K562 (cell line): ENCODE measurements at regions not wholly inside any gene's neighbourhood (a gene's known extent, or its start where the extent isn't known, plus 50 kb on each side); places are given as distances from the start of the nearest gene placed in this dataset.

Experiments
- ATAC-seq: fragments of 200-7000 bp; cut with Tn5 transposase; 3 replicates; pipeline ENCODE4 v1.9.1; 2020; ENCODE audit warnings: moderate library complexity
- BruUV-seq: library from RNA; stranded (reverse); fragments of 400-500 nt; replicated peaks from 2 replicates; lab custom pipeline; 2021; lab: Mats Ljungman, UMichigan
- CTCF ChIA-PET: fragments of 300-600 bp; formaldehyde crosslinking; extraction: SDS; loops from one replicate; lab custom pipeline; 2021; ENCODE audit warnings: low intra/inter-chr PET ratio; lab: Yijun Ruan, JAX
- POLR2A ChIA-PET: fragments of 300-600, 350-650 bp; sonication (Branson Sonifier 250); formaldehyde crosslinking; extraction: SDS; loops from one replicate; lab custom pipeline; 2021; ENCODE audit warnings: antibody characterized with exemption, inconsistent platforms; lab: Yijun Ruan, JAX
- DNase-seq, 4 experiments: peaks; one replicate each; pipeline versions ENCODE4 v3.0.0 to v3.0.0-alpha.2; 2011 to 2018; ENCODE audit warnings: low spot score in 3 of 4, mixed read lengths in 3 of 4; ENCODE audit errors: extremely low read depth in 1 of 4
- FAIRE-seq: peaks from 2 replicates; lab custom pipeline; 2011; peaks lifted over from hg19 to GRCh38; lab: Jason Lieb, UNC
- H2AFZ ChIP-seq: 2 replicates; pipeline ENCODE4 v1.6.0; 2011; ENCODE audit warnings: low read depth, low read length, control low read depth, inconsistent platforms
- H3K27ac ChIP-seq: fragments of 200-600 bp; 3 replicates; pipeline ENCODE4 v1.8.0; 2011; ENCODE audit warnings: low read depth, mild to moderate bottlenecking, control low read depth, inconsistent platforms, low read length, moderate library complexity, mixed read lengths; ENCODE audit errors: extremely low read depth
- H3K27me3 ChIP-seq, 2 experiments: fragments of 300-600 bp in 1 of 2; 2 replicates in 1 of 2; 3 replicates in 1 of 2; pipeline versions ENCODE4 v1.6.0 to v1.8.0; 2011; ENCODE audit warnings: inconsistent platforms in 2 of 2, low read length in 2 of 2, mild to moderate bottlenecking in 1 of 2, mixed read lengths in 1 of 2, moderate library complexity in 1 of 2; ENCODE audit not compliant: control insufficient read depth in 2 of 2, insufficient read depth in 2 of 2
- H3K36me3 ChIP-seq: fragments of 300-600 bp; 3 replicates; pipeline ENCODE4 v1.8.0; 2011; ENCODE audit warnings: mild to moderate bottlenecking, low read length, inconsistent platforms; ENCODE audit not compliant: control insufficient read depth, insufficient read depth
- H3K4me1 ChIP-seq, 2 experiments: fragments of 200-600 bp in 1 of 2; replicated peaks in 1 of 2; 2 replicates in 1 of 2; 3 replicates in 1 of 2; pipeline versions ENCODE4 v1.5.1 to v1.8.0; 2011; ENCODE audit warnings: inconsistent platforms in 2 of 2, low read length in 2 of 2, mild to moderate bottlenecking in 1 of 2, mixed read lengths in 1 of 2, moderate library complexity in 1 of 2; ENCODE audit not compliant: control insufficient read depth in 2 of 2, insufficient read depth in 2 of 2
- H3K4me2 ChIP-seq: 2 replicates; pipeline ENCODE4 v1.6.1; 2011; ENCODE audit warnings: low read length, control low read depth, inconsistent platforms, mixed read lengths; ENCODE audit not compliant: insufficient read depth
- H3K4me3 ChIP-seq: fragments of 200-600 bp; sonication (generic), shearing (Covaris generic); 2 replicates; pipeline ENCODE4 v1.5.1; 2016; ENCODE audit warnings: control low read depth, inconsistent platforms
- H3K79me2 ChIP-seq: fragments of 200-600 bp; 3 replicates; pipeline ENCODE4 v1.8.0; 2011; ENCODE audit warnings: low read length, inconsistent platforms; ENCODE audit not compliant: control insufficient read depth, insufficient read depth
- H3K9ac ChIP-seq, 2 experiments: 2 replicates each; pipeline versions ENCODE4 v1.6.0 to v1.6.1; 2011; ENCODE audit warnings: low read depth in 2 of 2, low read length in 2 of 2, control low read depth in 1 of 2, inconsistent platforms in 1 of 2, mild to moderate bottlenecking in 1 of 2, mixed read lengths in 1 of 2; ENCODE audit not compliant: insufficient read depth in 1 of 2
- H3K9me1 ChIP-seq: one replicate; pipeline ENCODE4 v1.6.0; 2011; ENCODE audit warnings: inconsistent platforms, mild to moderate bottlenecking, low read length, moderate library complexity; ENCODE audit not compliant: control insufficient read depth, insufficient read depth
- H3K9me3 ChIP-seq: replicated peaks from 2 replicates; pipeline ENCODE4 v1.5.1; 2011; ENCODE audit warnings: low read depth, low read length, inconsistent platforms; ENCODE audit not compliant: control insufficient read depth, insufficient read depth
- H4K20me1 ChIP-seq: replicated peaks from 2 replicates; pipeline ENCODE4 v1.6.1; 2011; ENCODE audit warnings: low read length, inconsistent platforms, mixed read lengths; ENCODE audit not compliant: control insufficient read depth, insufficient read depth
- BDP1 ChIP-seq: IDR thresholded peaks from 3 replicates; pipeline ENCODE4 v1.6.1; 2011; ENCODE audit not compliant: insufficient read length, insufficient read depth
- DNMT1 ChIP-seq: fragments of 450-650 bp; IDR thresholded peaks from 2 replicates; pipeline ENCODE4 v1.6.1; 2016; ENCODE audit warnings: antibody characterized with exemption, mild to moderate bottlenecking
- E2F5 ChIP-seq: sonication (generic); formaldehyde crosslinking; IDR thresholded peaks from 2 replicates; pipeline ENCODE4 v1.8.0; 2022; ENCODE audit warnings: mild to moderate bottlenecking, missing genetic modification reagents
- GABPB2 ChIP-seq: fragments of 250-450 bp; sonication (Bioruptor Pico); conservative IDR thresholded peaks from 2 replicates; pipeline ENCODE4 v1.5.1; 2021; ENCODE audit warnings: mild to moderate bottlenecking
- GTF2F1 ChIP-seq: IDR thresholded peaks from 2 replicates; pipeline ENCODE4 v1.6.1; 2011; ENCODE audit warnings: low read depth, low read length, improper control_type of control experiment
- HES1 ChIP-seq: fragments of 450-650 bp; IDR thresholded peaks from 2 replicates; pipeline ENCODE4 v1.6.1; 2016; ENCODE audit warnings: low read depth, mild to moderate bottlenecking, moderate library complexity
- SP1 ChIP-seq: sonication (generic); formaldehyde crosslinking; IDR thresholded peaks from 2 replicates; pipeline ENCODE4 v1.8.1; 2022; ENCODE audit warnings: mild to moderate bottlenecking, missing genetic modification reagents
- WGBS: fragments of 100-300 bp; shearing (Covaris generic); methylation state at CpG from one replicate; pipeline ENCODE4 v1.1.6; 2016; ENCODE audit warnings: low coverage, mixed read lengths; ENCODE audit not compliant: insufficient coverage; ENCODE audit errors: missing lambda C conversion rate; 5-methylcytosine and 5-hydroxymethylcytosine counted together
- in situ Hi-C: fragments of 300-500 bp; cut with MboI; formaldehyde crosslinking; loops from 4 replicates; pipeline ENCODE4 v1.15.0; 2018; ENCODE audit warnings: inconsistent platforms, mixed read lengths
- intact Hi-C: fragments of 100-400 bp; cut with micrococcal nuclease; formaldehyde crosslinking; loops from 2 replicates; pipeline ENCODE4 v1.14.2; 2022

- BruUV-seq = no TSS peak
- intact Hi-C loops = no loop called here
- no peak for FAIRE-seq
Observed at GRCh38 chr5:36535378-36535777, 71.0 kb upstream of the SLC1A3 start.

More at GRCh38 chr5:36535378-36535777, 71.0 kb upstream of the SLC1A3 start:
- in situ Hi-C loops = no loop called here
- Histone ChIP-seq H2AFZ (no peak overlapping the region), H3K4me3 (no peak overlapping the region), H3K9me1 (no peaks in the 10 kb centered on the region), H3K27me3 (peaks cover 3 to 26% of the 10 kb centered on the region in 2 experiments; a peak in 4 of 5 replicates), H3K4me1 (no peaks in the 10 kb centered on the region), H3K36me3 (no peaks in the 10 kb centered on the region), H4K20me1 (no peaks in the 10 kb centered on the region), H3K79me2 (no peaks in the 10 kb centered on the region), H3K27ac (no peak overlapping the region), H3K9ac (no peak overlapping the region), H3K9me3 (no peaks in the 10 kb centered on the region), H3K4me2 (no peak overlapping the region)
- no peak for TF ChIP-seq E2F5
- TF ChIP-seq GTF2F1 = no peak
- no peak for TF ChIP-seq SP1
- no peak for TF ChIP-seq HES1
- TF ChIP-seq BDP1 = no peak
- TF ChIP-seq GABPB2 (CRISPR knock-in tag) = no peak
- no peak for TF ChIP-seq DNMT1
- 1% methylated on average over 5 of the region's 5 CpGs for WGBS
- ChIA-PET CTCF (no interaction called here), POLR2A (interaction anchor here (0.6 to 0.8 kb wide), 2 partner anchors 14 to 18 kb away, joined by 3 read pairs; no protein-coding TSS in a partner anchor)
- no peak for ATAC-seq
- no peak for DNase-seq
